WTC11 (cell line): ENCODE measurements at regions not wholly inside any gene's neighbourhood (a gene's known extent, or its start where the extent isn't known, plus 50 kb on each side); places are given as distances from the start of the nearest gene placed in this dataset.

ENCODE experiments used
- CREM ChIP-seq: sonication (generic); formaldehyde crosslinking; IDR thresholded peaks from 2 replicates; pipeline ENCODE4 v1.8.1; 2022; ENCODE audit warnings: mild to moderate bottlenecking, missing genetic modification reagents, moderate library complexity
- IRF2 ChIP-seq: sonication (generic); formaldehyde crosslinking; IDR thresholded peaks from 2 replicates; pipeline ENCODE4 v1.8.0; 2022; ENCODE audit warnings: low read depth, missing genetic modification reagents, borderline replicate concordance
- NFYB ChIP-seq: sonication (generic); formaldehyde crosslinking; conservative IDR thresholded peaks from 2 replicates; pipeline ENCODE4 v1.8.0; 2022; ENCODE audit warnings: low read depth, missing genetic modification reagents
- SOX15 ChIP-seq: fragments of 250-450 bp; sonication (Bioruptor Pico); IDR thresholded peaks from 2 replicates; pipeline ENCODE4 v1.9.0; 2021; ENCODE audit warnings: mild to moderate bottlenecking
- SP1 ChIP-seq: sonication (generic); formaldehyde crosslinking; conservative IDR thresholded peaks from 2 replicates; pipeline ENCODE4 v1.8.1; 2022; ENCODE audit warnings: missing genetic modification reagents
- ZNF138 ChIP-seq: sonication (generic); formaldehyde crosslinking; conservative IDR thresholded peaks from 2 replicates; pipeline ENCODE4 v1.8.1; 2022; ENCODE audit warnings: mild to moderate bottlenecking, moderate library complexity, missing genetic modification reagents
- ZNF232 ChIP-seq: sonication (generic); formaldehyde crosslinking; IDR thresholded peaks from 2 replicates; pipeline ENCODE4 v1.8.0; 2022; ENCODE audit warnings: mild to moderate bottlenecking, missing genetic modification reagents
- ZNF416 ChIP-seq: fragments of 250-450 bp; sonication (Bioruptor Pico); IDR thresholded peaks from 2 replicates; pipeline ENCODE4 v1.9.0; 2021; ENCODE audit warnings: mild to moderate bottlenecking, inconsistent platforms
- TF ChIP-seq, protein P1 (sequence below): fragments of 200-600 bp; IDR thresholded peaks from 2 replicates; pipeline ENCODE4 v1.8.0; 2022; ENCODE audit warnings: antibody characterized with exemption
- TF ChIP-seq, protein P2 (sequence below): sonication (generic); formaldehyde crosslinking; IDR thresholded peaks from 2 replicates; pipeline ENCODE4 v1.8.1; 2022; ENCODE audit warnings: low read depth, missing genetic modification reagents, borderline replicate concordance
- TF ChIP-seq, protein P3 (sequence below): sonication (generic); formaldehyde crosslinking; IDR thresholded peaks from 2 replicates; pipeline ENCODE4 v1.8.1; 2023; ENCODE audit warnings: mild to moderate bottlenecking, missing genetic modification reagents, moderate library complexity
- TF ChIP-seq, protein P4 (sequence below): sonication (generic); formaldehyde crosslinking; IDR thresholded peaks from 2 replicates; pipeline ENCODE4 v1.8.1; 2023; ENCODE audit warnings: mild to moderate bottlenecking, missing genetic modification reagents, borderline replicate concordance
- TF ChIP-seq, protein P5 (sequence below): sonication (generic); formaldehyde crosslinking; IDR thresholded peaks from 2 replicates; pipeline ENCODE4 v1.8.0; 2022; ENCODE audit warnings: mild to moderate bottlenecking, missing genetic modification reagents
- TF ChIP-seq, protein P6 (sequence below): sonication (generic); formaldehyde crosslinking; IDR thresholded peaks from 2 replicates; pipeline ENCODE4 v1.8.0; 2022; ENCODE audit warnings: missing genetic modification reagents

DNA sequence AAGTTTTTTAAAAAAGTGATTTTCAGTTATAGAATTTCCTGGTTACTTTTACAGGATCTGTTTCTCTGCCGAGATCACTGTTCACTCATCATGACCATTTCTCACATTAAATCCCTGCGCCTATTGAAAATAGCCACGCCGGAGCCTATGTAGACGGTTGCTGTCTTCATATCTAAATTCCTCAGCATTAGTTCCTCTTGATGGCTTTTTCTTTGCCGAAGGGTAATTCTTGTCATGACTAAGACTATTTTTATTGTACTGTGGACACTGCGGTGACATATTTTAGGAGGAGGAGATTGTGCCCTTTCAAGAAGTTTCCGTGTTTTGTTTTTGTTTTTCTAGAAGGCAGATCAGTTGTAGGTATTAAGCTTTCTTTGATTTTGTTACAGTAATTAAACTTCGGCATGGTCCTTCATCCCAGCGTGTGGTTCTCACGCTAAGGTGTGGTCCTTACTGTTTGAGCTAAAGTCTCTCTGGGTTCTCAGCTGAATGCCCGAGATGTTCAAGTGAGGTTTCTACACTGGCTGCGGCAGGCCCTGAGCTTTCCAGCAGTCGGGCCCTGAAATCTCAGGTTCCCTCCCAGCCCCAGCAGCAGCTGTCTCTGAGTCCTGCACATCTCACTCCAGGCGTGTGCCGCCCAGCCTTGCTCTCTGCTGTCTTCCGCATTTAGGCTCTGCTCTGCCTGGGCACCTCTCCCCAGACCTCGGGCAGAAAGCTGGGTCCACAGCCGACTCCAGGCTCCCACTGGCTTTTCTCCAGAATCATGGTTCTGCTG is 1110.5 kb downstream of the TBC1D22A start:
- TF ChIP-seq, protein P1, sequence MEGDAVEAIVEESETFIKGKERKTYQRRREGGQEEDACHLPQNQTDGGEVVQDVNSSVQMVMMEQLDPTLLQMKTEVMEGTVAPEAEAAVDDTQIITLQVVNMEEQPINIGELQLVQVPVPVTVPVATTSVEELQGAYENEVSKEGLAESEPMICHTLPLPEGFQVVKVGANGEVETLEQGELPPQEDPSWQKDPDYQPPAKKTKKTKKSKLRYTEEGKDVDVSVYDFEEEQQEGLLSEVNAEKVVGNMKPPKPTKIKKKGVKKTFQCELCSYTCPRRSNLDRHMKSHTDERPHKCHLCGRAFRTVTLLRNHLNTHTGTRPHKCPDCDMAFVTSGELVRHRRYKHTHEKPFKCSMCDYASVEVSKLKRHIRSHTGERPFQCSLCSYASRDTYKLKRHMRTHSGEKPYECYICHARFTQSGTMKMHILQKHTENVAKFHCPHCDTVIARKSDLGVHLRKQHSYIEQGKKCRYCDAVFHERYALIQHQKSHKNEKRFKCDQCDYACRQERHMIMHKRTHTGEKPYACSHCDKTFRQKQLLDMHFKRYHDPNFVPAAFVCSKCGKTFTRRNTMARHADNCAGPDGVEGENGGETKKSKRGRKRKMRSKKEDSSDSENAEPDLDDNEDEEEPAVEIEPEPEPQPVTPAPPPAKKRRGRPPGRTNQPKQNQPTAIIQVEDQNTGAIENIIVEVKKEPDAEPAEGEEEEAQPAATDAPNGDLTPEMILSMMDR: no peak
- TF ChIP-seq, protein P2, sequence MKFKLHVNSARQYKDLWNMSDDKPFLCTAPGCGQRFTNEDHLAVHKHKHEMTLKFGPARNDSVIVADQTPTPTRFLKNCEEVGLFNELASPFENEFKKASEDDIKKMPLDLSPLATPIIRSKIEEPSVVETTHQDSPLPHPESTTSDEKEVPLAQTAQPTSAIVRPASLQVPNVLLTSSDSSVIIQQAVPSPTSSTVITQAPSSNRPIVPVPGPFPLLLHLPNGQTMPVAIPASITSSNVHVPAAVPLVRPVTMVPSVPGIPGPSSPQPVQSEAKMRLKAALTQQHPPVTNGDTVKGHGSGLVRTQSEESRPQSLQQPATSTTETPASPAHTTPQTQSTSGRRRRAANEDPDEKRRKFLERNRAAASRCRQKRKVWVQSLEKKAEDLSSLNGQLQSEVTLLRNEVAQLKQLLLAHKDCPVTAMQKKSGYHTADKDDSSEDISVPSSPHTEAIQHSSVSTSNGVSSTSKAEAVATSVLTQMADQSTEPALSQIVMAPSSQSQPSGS (CRISPR knock-in tag): no peak
- TF ChIP-seq NFYB (CRISPR knock-in tag): no peak
- TF ChIP-seq ZNF232 (CRISPR knock-in tag): no peak
- TF ChIP-seq IRF2 (CRISPR knock-in tag): no peak
- no peak for TF ChIP-seq CREM (CRISPR knock-in tag)
- TF ChIP-seq, protein P3, sequence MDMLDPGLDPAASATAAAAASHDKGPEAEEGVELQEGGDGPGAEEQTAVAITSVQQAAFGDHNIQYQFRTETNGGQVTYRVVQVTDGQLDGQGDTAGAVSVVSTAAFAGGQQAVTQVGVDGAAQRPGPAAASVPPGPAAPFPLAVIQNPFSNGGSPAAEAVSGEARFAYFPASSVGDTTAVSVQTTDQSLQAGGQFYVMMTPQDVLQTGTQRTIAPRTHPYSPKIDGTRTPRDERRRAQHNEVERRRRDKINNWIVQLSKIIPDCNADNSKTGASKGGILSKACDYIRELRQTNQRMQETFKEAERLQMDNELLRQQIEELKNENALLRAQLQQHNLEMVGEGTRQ (CRISPR knock-in tag): no peak
- TF ChIP-seq SOX15 (CRISPR knock-in tag): no peak
- TF ChIP-seq SP1: no peak
- TF ChIP-seq ZNF416 (CRISPR knock-in tag): no peak
- TF ChIP-seq, protein P4, sequence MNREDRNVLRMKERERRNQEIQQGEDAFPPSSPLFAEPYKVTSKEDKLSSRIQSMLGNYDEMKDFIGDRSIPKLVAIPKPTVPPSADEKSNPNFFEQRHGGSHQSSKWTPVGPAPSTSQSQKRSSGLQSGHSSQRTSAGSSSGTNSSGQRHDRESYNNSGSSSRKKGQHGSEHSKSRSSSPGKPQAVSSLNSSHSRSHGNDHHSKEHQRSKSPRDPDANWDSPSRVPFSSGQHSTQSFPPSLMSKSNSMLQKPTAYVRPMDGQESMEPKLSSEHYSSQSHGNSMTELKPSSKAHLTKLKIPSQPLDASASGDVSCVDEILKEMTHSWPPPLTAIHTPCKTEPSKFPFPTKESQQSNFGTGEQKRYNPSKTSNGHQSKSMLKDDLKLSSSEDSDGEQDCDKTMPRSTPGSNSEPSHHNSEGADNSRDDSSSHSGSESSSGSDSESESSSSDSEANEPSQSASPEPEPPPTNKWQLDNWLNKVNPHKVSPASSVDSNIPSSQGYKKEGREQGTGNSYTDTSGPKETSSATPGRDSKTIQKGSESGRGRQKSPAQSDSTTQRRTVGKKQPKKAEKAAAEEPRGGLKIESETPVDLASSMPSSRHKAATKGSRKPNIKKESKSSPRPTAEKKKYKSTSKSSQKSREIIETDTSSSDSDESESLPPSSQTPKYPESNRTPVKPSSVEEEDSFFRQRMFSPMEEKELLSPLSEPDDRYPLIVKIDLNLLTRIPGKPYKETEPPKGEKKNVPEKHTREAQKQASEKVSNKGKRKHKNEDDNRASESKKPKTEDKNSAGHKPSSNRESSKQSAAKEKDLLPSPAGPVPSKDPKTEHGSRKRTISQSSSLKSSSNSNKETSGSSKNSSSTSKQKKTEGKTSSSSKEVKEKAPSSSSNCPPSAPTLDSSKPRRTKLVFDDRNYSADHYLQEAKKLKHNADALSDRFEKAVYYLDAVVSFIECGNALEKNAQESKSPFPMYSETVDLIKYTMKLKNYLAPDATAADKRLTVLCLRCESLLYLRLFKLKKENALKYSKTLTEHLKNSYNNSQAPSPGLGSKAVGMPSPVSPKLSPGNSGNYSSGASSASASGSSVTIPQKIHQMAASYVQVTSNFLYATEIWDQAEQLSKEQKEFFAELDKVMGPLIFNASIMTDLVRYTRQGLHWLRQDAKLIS (CRISPR knock-in tag): no peak
- TF ChIP-seq, protein P5, sequence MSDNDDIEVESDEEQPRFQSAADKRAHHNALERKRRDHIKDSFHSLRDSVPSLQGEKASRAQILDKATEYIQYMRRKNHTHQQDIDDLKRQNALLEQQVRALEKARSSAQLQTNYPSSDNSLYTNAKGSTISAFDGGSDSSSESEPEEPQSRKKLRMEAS: no peak
- TF ChIP-seq ZNF138 (CRISPR knock-in tag): no peak
- TF ChIP-seq, protein P6, sequence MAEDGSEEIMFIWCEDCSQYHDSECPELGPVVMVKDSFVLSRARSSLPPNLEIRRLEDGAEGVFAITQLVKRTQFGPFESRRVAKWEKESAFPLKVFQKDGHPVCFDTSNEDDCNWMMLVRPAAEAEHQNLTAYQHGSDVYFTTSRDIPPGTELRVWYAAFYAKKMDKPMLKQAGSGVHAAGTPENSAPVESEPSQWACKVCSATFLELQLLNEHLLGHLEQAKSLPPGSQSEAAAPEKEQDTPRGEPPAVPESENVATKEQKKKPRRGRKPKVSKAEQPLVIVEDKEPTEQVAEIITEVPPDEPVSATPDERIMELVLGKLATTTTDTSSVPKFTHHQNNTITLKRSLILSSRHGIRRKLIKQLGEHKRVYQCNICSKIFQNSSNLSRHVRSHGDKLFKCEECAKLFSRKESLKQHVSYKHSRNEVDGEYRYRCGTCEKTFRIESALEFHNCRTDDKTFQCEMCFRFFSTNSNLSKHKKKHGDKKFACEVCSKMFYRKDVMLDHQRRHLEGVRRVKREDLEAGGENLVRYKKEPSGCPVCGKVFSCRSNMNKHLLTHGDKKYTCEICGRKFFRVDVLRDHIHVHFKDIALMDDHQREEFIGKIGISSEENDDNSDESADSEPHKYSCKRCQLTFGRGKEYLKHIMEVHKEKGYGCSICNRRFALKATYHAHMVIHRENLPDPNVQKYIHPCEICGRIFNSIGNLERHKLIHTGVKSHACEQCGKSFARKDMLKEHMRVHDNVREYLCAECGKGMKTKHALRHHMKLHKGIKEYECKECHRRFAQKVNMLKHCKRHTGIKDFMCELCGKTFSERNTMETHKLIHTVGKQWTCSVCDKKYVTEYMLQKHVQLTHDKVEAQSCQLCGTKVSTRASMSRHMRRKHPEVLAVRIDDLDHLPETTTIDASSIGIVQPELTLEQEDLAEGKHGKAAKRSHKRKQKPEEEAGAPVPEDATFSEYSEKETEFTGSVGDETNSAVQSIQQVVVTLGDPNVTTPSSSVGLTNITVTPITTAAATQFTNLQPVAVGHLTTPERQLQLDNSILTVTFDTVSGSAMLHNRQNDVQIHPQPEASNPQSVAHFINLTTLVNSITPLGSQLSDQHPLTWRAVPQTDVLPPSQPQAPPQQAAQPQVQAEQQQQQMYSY (CRISPR knock-in tag): no peak
